ENCODE measurements at regions not wholly inside any gene's neighbourhood (a gene's known extent, or its start where the extent isn't known, plus 50 kb on each side); places are given as distances from the start of the nearest gene placed in this dataset.

- TF ChIP-seq RELA (CRISPR knock-in tag; IDR thresholded peaks at IDR 0.05; ENCODE audit: borderline replicate concordance) = no peak
- no peak for TF ChIP-seq CTCF (IDR thresholded peaks at IDR 0.05)
- TF ChIP-seq ARID4B (CRISPR knock-in tag; IDR thresholded peaks at IDR 0.05; ENCODE audit: borderline replicate concordance) = no peak
- no peak for TF ChIP-seq HMGXB4 (CRISPR knock-in tag; IDR thresholded peaks at IDR 0.05)
Measured at GRCh38 chr1:69029649-69030048, 532.8 kb upstream of the DEPDC1 start (continued).

- POLR2A ChIA-PET = no interaction called here
- DNase-seq (ENCODE audit: low spot score) = no peak
- H3K27ac Mint-ChIP-seq = no peak overlapping the region
- no peak overlapping the region for H3K4me3 Mint-ChIP-seq
- H3K36me3 Mint-ChIP-seq = peaks cover 7% of the 10 kb centered on the region; the same call in 1 of the 2 replicates
- H3K27me3 Mint-ChIP-seq (ENCODE audit: low read depth) = no peaks in the 10 kb centered on the region
- TF ChIP-seq CTCF (IDR thresholded peaks at IDR 0.05) (no peak), ZNF263 (CRISPR knock-in tag; IDR thresholded peaks at IDR 0.05; ENCODE audit: low read depth) (no peak), GABPB1 (CRISPR knock-in tag; IDR thresholded peaks at IDR 0.05) (no peak), ZNF232 (CRISPR knock-in tag; IDR thresholded peaks at IDR 0.05) (no peak), ATF3 (CRISPR knock-in tag; conservative IDR thresholded peaks at IDR 0.05) (no peak), EMX1 (CRISPR knock-in tag; IDR thresholded peaks at IDR 0.05) (no peak), ZNF532 (CRISPR knock-in tag; IDR thresholded peaks at IDR 0.05; ENCODE audit: borderline replicate concordance) (no peak), USF1 (CRISPR knock-in tag; IDR thresholded peaks at IDR 0.05) (no peak), HMGXB4 (CRISPR knock-in tag; IDR thresholded peaks at IDR 0.05) (no peak)
- H3K4me1 Mint-ChIP-seq = no peaks in the 10 kb centered on the region
- CTCF ChIA-PET = no interaction called here
- H3K9me3 Mint-ChIP-seq = peaks cover 41% of the 10 kb centered on the region
- peak; percentile 80 for ATAC-seq
Measured at GRCh38 chr1:69038379-69038778, 529.3 kb upstream of the LRRC7 start.

All from WTC11 (cell line).